HG02885 (cell line): ENCODE measurements at regions not wholly inside any gene's neighbourhood (a gene's known extent, or its start where the extent isn't known, plus 50 kb on each side); places are given as distances from the start of the nearest gene placed in this dataset.

Experiments
- ATAC-seq: cut with Tn5 transposase; IDR thresholded peaks from one replicate; pipeline ENCODE4 v1.9.1; 2021; ENCODE audit warnings: mild to moderate bottlenecking; ENCODE audit not compliant: unreplicated experiment, poor library complexity

DNA sequence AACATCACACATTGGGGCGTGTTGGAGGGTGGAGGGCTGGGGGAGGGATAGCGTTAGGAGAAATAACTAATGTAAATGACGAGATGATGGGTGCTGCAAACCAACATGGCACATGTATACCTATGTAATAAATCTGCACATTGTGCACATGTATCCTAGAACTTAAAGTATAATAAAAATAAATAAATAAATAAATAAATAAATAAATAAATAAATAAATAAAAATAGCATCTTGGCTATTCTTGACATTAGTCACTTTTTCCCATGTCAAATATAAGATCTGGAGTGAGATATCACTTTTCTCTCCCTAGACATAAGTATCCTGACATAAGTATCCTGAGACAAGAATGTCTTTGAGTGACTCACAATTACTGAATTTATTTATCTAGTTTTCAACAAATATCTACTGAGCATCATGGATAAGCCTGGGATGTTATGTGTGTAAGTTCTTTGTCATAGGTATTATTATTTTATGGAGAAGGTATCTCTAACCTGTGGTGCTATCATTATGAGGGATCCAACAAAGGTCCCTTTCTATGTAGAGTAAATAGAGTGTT is 691.3 kb downstream of the SORCS1 start:
- no peak for ATAC-seq

DNA sequence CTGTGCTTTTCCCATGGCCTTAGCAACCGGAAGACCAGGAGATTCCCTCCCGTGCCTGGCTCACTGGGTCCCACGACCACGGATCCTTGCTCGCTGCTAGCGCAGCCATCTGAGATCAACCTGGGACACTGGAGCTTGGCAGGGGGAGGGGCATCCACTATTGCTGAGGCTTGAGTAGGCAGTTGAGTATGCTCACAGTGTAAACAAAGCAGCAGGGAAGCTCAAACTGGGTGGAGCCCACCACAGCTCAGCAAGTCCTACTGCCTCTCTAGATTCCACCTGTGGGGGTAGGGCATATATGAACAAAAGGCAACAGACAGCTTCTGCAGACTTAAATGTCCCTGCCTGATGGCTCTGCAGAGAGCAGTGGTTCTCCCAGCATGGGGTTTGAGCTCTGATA is 697.0 kb downstream of the SORCS1 start:
- ATAC-seq: no peak

DNA sequence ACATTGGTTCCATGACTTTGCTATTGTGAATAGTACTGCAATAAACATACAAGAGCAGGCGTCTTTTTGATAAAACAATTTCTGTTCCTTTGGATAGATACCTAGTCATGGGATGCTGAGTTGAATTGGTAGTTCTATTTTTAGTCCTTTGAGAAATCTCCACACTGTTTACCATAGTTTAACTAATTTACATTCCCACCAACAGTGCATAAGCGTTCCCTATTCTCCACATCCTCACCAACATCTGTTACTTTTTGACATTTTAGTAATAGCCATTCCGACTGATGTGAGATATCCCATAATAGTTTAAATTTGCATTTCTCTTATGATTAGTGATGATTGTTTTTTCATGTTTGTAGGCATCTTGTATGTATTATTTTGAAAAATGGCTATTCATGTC is 707.0 kb downstream of the SORCS1 start:
- ATAC-seq: no peak

DNA sequence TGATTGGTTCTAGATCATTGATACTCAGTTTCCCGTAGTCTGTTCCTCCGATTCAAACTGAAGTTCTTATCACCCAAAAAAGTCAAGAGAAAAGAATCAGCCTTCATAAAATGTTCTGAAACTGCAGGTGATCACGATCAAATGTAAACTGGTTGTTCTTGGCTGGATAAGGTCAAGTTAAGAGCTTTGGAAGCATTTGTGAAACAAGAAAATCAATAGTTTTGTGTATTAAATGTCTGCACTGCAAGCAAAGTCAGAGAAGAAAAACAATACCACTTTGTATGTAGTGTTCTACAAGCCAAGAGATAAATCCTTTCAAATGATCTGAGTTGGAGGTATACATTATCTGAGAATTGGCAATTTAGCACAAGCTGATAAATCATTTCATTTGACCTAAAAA is 710.3 kb downstream of the SORCS1 start:
- ATAC-seq: no peak

DNA sequence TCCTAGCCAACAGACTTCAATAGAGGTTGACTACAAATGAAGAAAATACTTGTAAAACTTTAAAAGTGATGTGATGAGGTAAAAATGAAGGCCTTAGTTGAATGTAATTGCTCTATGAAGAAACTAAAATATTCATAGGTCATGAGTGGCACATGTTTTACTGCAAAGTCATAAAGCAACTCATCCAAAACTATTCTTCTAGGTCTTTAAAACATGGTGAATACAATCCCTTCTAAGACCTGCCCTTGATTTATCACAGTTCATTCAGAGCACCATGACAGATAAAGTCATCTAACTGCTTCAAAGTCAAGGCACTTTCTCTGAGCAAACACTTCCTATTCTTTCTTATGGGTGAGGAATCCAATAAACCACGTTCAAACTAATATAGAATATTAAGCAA is 713.5 kb downstream of the SORCS1 start:
- no peak for ATAC-seq

DNA sequence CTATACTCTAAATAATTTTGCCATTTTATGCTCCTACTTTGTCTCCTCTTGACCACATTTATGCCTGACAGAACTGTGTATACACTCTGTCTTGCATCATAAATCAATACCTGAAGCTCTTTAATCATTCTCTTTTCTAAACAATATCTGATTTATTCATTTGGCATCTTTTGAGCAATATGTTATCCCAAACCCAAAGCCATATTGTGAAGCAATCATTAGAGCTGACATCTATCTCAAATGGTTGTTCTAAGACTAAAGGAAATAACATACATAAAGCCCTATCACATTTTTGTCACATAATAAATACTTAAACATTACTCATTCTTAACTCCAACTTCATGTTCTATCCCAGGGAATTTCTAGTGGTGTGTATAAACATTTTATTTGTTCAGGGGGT is 717.6 kb downstream of the SORCS1 start:
- ATAC-seq: no peak

DNA sequence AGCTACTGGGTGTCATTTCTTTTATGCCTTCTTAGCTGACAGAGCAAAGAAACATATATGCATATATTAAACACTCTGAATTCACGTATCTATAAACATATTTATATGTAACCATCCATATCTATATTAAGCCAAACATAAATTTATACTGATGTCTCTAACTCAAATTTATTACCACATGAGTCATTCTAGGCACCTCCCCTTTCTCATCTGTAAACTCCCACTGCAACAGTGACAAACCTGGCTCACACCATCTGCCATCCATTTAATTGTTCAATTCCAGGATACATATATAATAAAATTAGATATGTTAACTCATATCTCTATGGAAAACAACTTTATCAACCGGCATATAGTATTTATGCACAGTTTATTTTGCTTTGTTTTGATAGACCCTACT is 722.3 kb downstream of the SORCS1 start:
- no peak for ATAC-seq

DNA sequence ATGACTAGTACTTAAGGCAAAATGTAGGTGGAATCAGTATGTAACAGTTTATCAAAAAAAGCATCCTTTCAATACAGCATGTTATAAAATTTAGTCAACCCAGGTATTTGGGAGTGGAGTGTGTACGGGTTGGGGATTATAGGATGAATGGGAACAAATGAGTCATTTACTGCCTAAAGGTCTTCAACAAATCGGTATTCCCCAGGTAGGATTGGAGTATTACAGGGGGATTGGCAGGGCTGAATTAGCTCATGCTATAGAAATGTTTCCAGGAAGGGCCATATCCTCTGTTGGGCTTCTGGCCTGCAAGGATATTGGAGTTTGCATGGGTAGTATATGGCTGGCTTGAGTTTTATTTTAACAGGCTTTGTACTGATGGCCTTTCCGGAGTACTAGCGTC is 723.7 kb downstream of the SORCS1 start:
- ATAC-seq: no peak

DNA sequence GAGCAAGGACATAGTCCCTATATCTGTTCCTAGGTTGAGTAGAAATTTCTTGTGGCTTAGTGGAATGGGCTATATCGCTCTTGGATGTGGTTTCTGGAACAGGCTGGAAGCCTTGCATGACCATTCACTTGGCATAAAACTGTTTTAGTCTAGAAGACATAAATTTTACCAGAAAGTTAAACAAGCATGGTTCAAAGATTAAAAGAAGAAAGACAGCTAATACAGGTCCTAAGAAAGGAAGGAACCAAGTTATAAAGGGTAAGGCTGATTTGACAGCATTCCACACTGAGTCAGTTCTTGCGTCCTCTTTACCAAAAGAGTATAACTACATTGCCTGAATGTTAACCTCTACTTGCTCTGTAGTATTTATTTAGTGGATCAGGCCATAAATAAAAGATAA is 724.2 kb downstream of the SORCS1 start:
- no peak for ATAC-seq

DNA sequence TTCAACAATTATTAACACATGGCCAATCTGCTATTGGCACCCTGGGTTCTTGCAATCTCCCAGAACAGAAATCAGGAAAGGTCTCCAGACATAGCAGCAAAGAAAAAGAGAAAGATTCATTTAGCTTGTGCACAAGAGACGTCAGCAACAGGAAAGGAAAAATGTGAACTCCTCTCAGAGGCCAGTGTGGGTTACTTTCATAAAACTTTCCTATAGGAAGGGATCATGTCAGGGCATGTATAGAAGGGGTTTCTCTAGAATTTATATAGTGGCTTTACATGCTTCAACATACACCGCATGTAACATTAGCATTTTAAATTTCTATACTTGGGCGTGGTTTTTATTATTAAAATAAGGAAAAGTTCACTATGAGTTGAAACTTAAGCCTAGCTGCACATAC is 725.1 kb downstream of the SORCS1 start:
- no peak for ATAC-seq

DNA sequence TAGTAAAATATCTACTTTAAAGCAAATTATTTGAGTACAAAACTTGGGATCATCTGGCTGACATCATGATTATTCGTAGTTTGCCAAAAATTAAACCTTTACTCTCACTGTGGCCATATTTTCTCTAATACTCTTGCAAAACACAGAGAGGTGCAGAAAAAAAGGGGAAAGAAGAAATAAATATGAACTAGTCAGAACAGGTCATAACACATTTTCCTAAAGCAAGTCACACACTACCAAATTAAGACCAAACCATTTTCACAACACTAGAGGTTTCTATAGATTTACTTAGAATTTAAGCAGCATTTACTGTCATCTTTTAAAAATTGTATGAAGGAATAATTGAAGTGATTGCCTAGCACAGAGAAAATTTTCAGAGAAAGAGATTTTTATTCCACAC is 726.1 kb downstream of the SORCS1 start:
- no peak for ATAC-seq

DNA sequence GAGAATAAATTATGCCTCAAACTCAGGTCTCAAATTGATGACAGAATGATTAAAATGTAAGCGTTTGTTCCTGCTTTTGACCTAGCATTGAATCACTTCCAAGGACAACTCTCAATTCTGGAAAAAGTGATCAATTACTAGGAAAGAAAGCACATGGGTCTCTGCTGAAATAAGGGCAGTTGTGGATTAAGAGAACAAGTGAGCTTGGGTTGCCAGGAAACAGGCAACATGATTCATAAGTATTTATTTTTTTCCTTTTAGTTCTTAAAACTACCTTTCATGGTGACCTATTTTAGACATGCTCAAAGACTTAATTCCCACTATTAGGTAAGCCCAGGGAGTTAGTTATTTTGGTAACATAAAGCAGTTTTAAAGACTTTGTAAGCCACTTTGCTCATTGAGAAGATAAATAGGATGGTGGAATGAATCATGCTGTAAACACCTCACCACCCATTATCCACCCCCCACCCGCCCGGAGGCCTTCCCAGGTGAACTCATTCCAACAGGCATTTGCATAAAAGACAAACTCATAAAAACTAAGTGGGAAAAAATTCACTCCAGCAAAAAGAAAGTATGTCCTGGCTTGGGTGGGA is 728.3 kb downstream of the SORCS1 start:
- no peak for ATAC-seq

DNA sequence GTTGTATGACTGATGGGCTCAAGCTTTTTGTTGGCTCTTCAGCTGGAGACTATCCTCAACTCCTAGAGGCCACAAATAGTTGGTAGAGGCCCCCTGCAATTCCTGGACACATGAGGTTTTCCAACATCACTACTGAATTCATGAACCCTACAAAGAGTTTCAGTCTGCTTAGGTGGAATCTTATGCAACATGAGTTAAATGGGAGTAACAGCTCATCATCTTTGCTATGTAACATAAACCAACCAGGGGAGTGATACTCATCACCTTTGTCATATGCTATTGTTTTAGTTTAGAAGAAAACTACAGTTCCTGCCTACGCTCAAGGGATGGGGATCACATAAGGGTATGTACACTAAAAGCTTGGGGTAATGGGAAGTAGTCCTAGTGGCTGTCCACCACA is 729.4 kb downstream of the SORCS1 start:
- ATAC-seq: no peak

DNA sequence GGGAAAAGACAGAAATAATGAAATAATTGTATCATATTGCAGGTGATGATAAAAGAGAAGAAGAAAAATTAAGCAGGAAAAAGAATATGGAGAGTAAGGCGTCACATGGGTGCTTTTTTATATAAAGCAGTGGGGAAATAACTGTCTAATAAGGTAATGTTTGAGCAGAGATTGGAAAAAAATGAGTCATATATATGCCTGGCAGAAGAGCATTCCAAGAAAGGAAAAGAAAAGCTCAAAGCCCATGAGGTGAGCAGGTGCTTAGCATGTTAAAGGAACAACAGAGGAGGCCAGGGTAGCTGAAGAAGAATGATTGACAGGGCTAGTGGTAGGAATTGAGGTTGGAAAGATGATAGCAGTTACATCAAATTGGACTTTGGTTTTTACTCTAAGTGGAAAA is 739.5 kb downstream of the SORCS1 start:
- ATAC-seq: no peak

DNA sequence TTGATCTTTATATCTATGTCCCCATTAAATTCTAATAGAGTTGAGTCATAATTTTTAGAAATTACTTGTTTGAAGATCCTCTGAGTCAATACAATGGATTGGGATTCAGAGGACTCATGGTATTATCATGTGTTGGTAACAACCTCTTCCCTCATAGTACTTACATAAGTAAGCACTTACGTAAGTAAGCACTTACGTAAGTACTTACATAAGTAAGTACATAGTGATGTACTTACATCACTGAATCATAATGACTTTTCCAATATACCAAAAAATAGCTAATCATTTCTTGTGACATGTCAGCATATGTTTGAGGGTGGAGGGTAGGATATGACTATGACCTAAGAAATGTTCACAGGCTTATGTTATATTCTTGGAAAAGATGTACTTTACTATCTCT is 740.5 kb downstream of the SORCS1 start:
- no peak for ATAC-seq

DNA sequence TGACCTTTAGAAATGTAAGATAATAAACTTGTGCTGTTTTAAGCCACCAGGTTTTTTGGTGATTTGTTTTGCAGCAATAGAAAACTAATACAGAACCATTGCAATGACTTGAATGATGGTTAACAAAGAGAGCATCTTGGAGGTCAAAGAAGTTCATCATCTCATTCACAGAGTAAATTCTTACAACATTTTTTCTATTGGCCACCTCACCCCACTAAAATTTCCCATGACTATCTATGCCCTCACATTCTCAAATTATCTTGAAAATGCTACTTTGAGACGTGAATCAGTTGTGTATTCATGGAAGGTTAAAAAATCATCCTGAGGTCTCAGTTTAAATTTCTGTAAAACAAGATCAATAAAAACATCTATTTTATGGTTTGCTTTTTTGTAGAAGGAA is 754.2 kb downstream of the SORCS1 start:
- ATAC-seq: no peak

DNA sequence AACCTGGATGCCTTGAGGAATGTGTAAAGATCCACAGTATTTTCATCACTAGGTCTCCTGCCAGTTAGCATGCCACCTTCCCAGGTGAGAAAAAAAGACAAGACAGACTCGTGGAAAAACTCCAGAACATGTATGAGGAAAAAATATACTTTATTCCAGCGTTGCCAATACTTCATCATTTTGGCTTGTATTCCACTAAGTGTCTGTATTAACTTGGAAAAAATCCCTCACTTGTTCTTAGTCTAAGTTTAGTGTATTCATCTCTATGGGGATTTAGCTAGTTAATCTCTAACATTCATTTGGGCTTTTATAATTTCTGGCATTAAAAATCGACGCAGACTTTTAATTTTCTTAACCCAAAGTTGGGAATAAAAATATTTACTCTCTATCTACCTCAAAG is 759.4 kb downstream of the SORCS1 start:
- no peak for ATAC-seq

DNA sequence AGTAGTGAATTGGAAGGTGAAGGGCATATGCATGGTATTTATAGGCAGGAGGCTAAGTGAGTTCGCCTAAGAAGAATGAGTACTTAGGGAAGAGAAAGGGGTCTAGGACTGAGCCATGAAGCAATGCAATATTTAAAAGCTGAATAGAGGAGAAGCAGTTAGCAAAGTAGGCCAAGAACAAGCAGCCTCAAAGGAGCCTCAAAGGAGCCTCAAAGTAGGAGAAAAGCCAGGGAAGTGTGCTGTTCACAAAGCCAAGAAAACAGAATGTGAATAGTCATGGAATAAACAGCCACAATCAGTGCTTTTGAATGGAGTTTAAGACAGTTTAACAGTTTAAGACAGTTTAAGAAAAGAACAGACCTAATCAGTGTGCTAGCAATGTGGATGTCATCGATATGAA is 762.0 kb downstream of the SORCS1 start:
- ATAC-seq: no peak

DNA sequence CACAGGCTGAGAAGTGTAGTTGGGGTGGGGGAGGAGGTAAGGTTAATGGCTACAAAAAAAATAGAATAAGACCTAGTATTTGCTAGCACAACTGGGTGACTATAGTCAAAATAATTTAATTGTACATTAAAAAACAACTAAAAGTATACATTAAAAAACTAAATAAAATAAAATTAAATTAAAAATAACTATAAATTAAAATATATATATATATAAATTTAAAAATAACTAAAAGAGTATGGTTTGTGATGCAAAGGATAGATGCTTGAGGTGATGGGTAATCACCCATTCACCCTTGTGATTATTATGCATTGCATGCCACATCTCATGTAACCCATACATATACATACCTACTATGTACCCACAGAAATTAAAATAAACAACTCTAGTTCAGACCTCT is 762.5 kb downstream of the SORCS1 start:
- ATAC-seq: no peak

DNA sequence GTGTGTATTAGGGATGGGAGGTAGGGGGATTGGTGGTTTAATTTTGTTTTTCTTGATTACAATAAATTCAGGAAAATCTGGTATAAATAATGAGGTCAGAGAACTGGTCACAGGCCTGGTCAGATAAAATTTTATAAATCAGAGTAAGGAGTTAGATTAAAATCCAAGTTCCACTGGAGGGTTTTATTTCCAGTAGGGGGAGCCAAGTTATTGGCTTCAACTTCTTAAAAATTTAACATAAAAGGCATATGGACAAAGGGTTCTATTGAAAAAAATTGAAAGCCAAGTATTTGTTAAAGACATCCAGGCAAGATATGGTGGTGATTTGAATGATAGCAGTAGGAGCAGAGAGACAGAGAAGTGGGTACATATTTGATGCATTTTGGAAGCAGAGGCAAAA is 763.3 kb downstream of the SORCS1 start:
- ATAC-seq: no peak

DNA sequence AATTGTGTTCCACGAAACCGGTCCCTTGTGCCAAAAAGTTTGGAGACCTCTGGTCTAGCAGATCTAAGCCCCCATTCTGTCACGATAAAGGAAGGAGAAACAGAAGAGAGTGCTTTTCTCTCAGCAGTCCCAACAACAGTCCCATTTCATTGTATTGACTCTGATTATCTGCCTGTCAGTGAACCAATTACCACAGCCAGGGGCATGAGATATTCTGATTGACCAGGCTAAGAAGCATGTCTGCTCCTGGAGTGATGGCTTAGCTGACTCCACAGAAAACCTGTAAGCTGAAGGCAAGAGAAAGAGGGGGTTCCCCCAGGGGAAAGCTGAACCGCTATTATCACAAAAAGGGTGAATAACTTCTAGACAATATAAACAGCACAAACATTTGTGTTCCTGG is 765.4 kb downstream of the SORCS1 start:
- ATAC-seq: no peak

DNA sequence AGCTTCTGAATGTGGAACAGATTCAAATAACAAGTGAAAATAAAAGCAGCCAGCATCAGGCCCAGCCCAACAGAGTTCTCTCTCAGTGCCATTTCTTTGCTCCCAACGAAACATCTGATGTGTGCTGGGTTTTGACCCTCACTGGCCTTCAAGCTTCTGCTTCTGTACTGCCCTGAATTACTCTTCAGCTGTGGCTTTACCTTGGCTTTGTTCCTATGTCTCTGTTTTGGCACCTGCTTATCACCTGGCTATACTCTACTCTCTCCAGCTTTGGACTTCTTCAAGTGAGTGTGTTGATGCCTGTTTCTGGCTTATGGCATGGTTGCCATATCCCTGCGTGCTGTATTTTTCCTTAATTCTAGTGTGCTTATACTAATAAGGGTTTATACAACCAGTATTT is 768.3 kb downstream of the SORCS1 start:
- no peak for ATAC-seq
